Liver (tissue), 8 donors: ENCODE measurements at regions not wholly inside any gene's neighbourhood (a gene's known extent, or its start where the extent isn't known, plus 50 kb on each side); places are given as distances from the start of the nearest gene placed in this dataset.

Source experiments
- DNase-seq: peaks from one replicate; pipeline ENCODE4 v3.0.0-alpha.2; 2017; ENCODE audit warnings: low spot score
- H3K27ac ChIP-seq, 2 donors: one replicate each; pipeline ENCODE4 v1.7.0; 2013; ENCODE audit warnings: inconsistent platforms in 2 of 2, low read length in 2 of 2, control low read depth in 1 of 2, low read depth in 1 of 2, mild to moderate bottlenecking in 1 of 2
- H3K27me3 ChIP-seq, 4 donors: one replicate each; pipeline versions ENCODE4 v1.6.1 to v1.7.0; 2013; ENCODE audit warnings: low read length in 3 of 4, inconsistent platforms in 1 of 4, mild to moderate bottlenecking in 1 of 4, moderate library complexity in 1 of 4; ENCODE audit not compliant: control insufficient read depth in 4 of 4, insufficient read depth in 4 of 4
- H3K36me3 ChIP-seq, 4 donors: one replicate each; pipeline versions ENCODE4 v1.6.1 to v1.7.0; 2013; ENCODE audit warnings: low read length in 3 of 4, mild to moderate bottlenecking in 3 of 4, low read depth in 1 of 4, moderate library complexity in 1 of 4; ENCODE audit not compliant: control insufficient read depth in 4 of 4, insufficient read depth in 3 of 4
- H3K4me1 ChIP-seq, 4 donors: one replicate each; pipeline versions ENCODE4 v1.6.1 to v1.7.0; 2013; ENCODE audit warnings: low read length in 3 of 4, mild to moderate bottlenecking in 3 of 4, moderate library complexity in 1 of 4; ENCODE audit not compliant: control insufficient read depth in 4 of 4, insufficient read depth in 4 of 4
- H3K4me3 ChIP-seq, 3 donors: one replicate each; pipeline versions ENCODE4 v1.6.1 to v1.7.0; 2013; ENCODE audit warnings: low read length in 3 of 3, control low read depth in 1 of 3, low read depth in 1 of 3, mild to moderate bottlenecking in 1 of 3
- H3K9ac ChIP-seq, 2 donors: one replicate each; pipeline ENCODE4 v1.7.0; 2013; ENCODE audit warnings: low read length in 2 of 2, mild to moderate bottlenecking in 2 of 2, moderate library complexity in 2 of 2, control low read depth in 1 of 2, low read depth in 1 of 2
- H3K9me3 ChIP-seq, 4 donors: one replicate each; pipeline versions ENCODE4 v1.6.1 to v1.7.0; 2013; ENCODE audit warnings: low read length in 3 of 4; ENCODE audit not compliant: control insufficient read depth in 4 of 4
- CTCF ChIP-seq: fragments of 150-350 bp; IDR thresholded peaks from 2 replicates; pipeline ENCODE4 v1.5.1; 2017; ENCODE audit warnings: improper control_type of control experiment, low read depth, low read length; ENCODE audit not compliant: missing input control
- FOXA1 ChIP-seq: IDR thresholded peaks from 2 replicates; pipeline ENCODE4 v1.6.1; 2016; ENCODE audit warnings: antibody characterized with exemption
- FOXA2 ChIP-seq: IDR thresholded peaks from 2 replicates; pipeline ENCODE4 v1.6.1; 2016; ENCODE audit warnings: antibody characterized with exemption
- GABPA ChIP-seq, 2 donors: IDR thresholded peaks in 1 of 2; conservative IDR thresholded peaks in 1 of 2; 2 replicates each; pipeline ENCODE4 v1.6.1; 2016; ENCODE audit warnings: antibody characterized with exemption in 2 of 2, mild to moderate bottlenecking in 1 of 2, moderate library complexity in 1 of 2
- HNF4G ChIP-seq: IDR thresholded peaks from 2 replicates; pipeline ENCODE4 v1.6.1; 2016; ENCODE audit warnings: antibody characterized with exemption
- JUND ChIP-seq, 2 donors: IDR thresholded peaks; 2 replicates each; pipeline ENCODE4 v1.6.1; 2016; ENCODE audit warnings: antibody characterized with exemption in 2 of 2
- MAX ChIP-seq: IDR thresholded peaks from 2 replicates; pipeline ENCODE4 v1.6.1; 2016; ENCODE audit warnings: antibody characterized with exemption
- NR2F2 ChIP-seq: IDR thresholded peaks from 2 replicates; pipeline ENCODE4 v1.6.1; 2016; ENCODE audit warnings: antibody characterized with exemption
- RAD21 ChIP-seq, 2 donors: IDR thresholded peaks; 2 replicates each; pipeline ENCODE4 v1.6.1; 2016; ENCODE audit warnings: antibody characterized with exemption in 2 of 2, mild to moderate bottlenecking in 2 of 2
- REST ChIP-seq: IDR thresholded peaks from 2 replicates; pipeline ENCODE4 v1.6.1; 2016; ENCODE audit warnings: antibody characterized with exemption, mild to moderate bottlenecking
- RXRA ChIP-seq, 2 donors: IDR thresholded peaks; 2 replicates each; pipeline ENCODE4 v1.6.1; 2017 to 2018; ENCODE audit warnings: antibody characterized with exemption in 2 of 2, mild to moderate bottlenecking in 1 of 2
- SP1 ChIP-seq: IDR thresholded peaks from 2 replicates; pipeline ENCODE4 v1.6.1; 2018; ENCODE audit warnings: antibody characterized with exemption, mild to moderate bottlenecking
- TAF1 ChIP-seq: conservative IDR thresholded peaks from 2 replicates; pipeline ENCODE4 v1.6.1; 2016; ENCODE audit warnings: antibody characterized with exemption, mild to moderate bottlenecking
- YY1 ChIP-seq: IDR thresholded peaks from 2 replicates; pipeline ENCODE4 v1.6.1; 2016; ENCODE audit warnings: antibody characterized with exemption, mild to moderate bottlenecking
- ZBTB33 ChIP-seq: IDR thresholded peaks from 2 replicates; pipeline ENCODE4 v1.6.1; 2016; ENCODE audit warnings: antibody characterized with exemption
- WGBS: extraction: QIAGEN DNeasy Blood & Tissue Kit; methylation state at CpG from one replicate; pipeline ENCODE4 v1.1.7; 2013; 5-methylcytosine and 5-hydroxymethylcytosine counted together
- TF ChIP-seq, protein P1 (sequence below): IDR thresholded peaks from 2 replicates; pipeline ENCODE4 v1.6.1; 2016; ENCODE audit warnings: antibody characterized with exemption
- donor health status: healthy.
- donor health status: healthy.
- donor health status: healthy.
- donor health status: healthy.
- donor health status: healthy.

GRCh38 chr3:193145248-193145647, 95.8 kb upstream of the PLAAT1 start:
- no peak for DNase-seq
- Histone ChIP-seq H3K4me3 (no peak overlapping the region), H3K27me3 (no peaks in the 10 kb centered on the region), H3K4me1 (no peaks in the 10 kb centered on the region), H3K36me3 (no peaks in the 10 kb centered on the region), H3K27ac (no peak overlapping the region), H3K9me3 (no peaks in the 10 kb centered on the region), H3K9ac (no peak overlapping the region)
- no peak for TF ChIP-seq CTCF
- no peak for TF ChIP-seq REST
- TF ChIP-seq MAX: no peak
- no peak for TF ChIP-seq RXRA (IDR thresholded peaks at IDR 0.05)
- no peak for TF ChIP-seq YY1
- no peak for TF ChIP-seq TAF1
- TF ChIP-seq GABPA (IDR thresholded peaks at IDR 0.05 in 1 of 2, conservative IDR thresholded peaks at IDR 0.05 in 1 of 2): no peak
- no peak for TF ChIP-seq HNF4G
- TF ChIP-seq, protein P1, sequence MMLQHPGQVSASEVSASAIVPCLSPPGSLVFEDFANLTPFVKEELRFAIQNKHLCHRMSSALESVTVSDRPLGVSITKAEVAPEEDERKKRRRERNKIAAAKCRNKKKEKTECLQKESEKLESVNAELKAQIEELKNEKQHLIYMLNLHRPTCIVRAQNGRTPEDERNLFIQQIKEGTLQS: no peak
- TF ChIP-seq RAD21 (IDR thresholded peaks at IDR 0.05): no peak
- TF ChIP-seq JUND (IDR thresholded peaks at IDR 0.05): no peak
- no peak for TF ChIP-seq FOXA1
- TF ChIP-seq FOXA2: no peak
- no peak for TF ChIP-seq NR2F2
- 92% methylated on average over 3 of the region's 3 CpGs for WGBS

DNA sequence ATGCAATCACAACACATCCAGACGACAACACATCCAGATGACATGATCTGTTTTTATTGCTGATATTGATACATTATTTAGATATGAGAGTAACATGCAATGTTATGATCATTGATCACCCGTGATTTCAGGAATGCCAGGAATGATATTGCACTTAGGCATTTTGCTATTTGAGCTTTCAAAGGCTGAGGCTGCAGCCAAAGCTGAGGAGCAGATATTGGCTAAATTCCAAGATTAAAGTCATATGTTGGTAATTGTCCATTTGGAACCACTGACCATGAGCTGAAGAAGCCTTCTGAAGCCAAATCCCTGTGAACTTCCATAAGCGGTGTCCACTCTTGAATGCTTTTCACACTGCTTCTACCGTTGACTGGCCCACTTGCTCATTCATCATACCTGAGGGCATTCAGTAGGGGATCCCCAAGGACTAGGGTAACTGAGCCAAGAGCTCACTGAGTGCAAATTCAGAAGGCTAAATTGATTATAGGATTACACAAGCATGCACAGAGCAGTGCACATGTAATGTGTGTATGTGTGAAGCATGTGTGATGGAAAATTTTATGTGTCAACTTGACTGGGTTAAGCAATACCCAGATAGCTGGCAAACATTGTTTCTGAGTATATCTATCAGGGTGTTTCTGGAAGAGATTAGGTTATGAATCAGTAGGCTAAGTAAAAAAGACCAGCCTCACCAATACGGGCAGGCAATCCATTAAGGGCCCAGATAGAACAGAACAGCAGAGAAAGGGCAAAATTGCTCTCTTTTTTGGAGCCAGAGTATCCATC, 92.1 kb upstream of the PLAAT1 start:
- WGBS: 65% methylated on average over 5 of the region's 5 CpGs
- Histone ChIP-seq H3K27ac (no peak overlapping the region), H3K4me3 (no peak overlapping the region), H3K27me3 (peaks cover 0 to 4% (median 0%) of the 10 kb centered on the region in 4 donors), H3K4me1 (no peaks in the 10 kb centered on the region), H3K36me3 (no peaks in the 10 kb centered on the region), H3K9me3 (no peaks in the 10 kb centered on the region), H3K9ac (no peak overlapping the region)
- no peak for DNase-seq
- TF ChIP-seq REST (no peak), HNF4G (no peak), CTCF (no peak), FOXA1 (no peak), ZBTB33 (no peak), NR2F2 (no peak), MAX (no peak), SP1 (no peak)
- TF ChIP-seq, protein P1: no peak
